SU-DHL-6 (cell line): ENCODE measurements at regions not wholly inside any gene's neighbourhood (a gene's known extent, or its start where the extent isn't known, plus 50 kb on each side); places are given as distances from the start of the nearest gene placed in this dataset.

ENCODE experiments used
- H2AFZ ChIP-seq: fragments of 200-600 bp; sonication (generic); 2 replicates; pipeline ENCODE4 v1.6.1; 2014; ENCODE audit warnings: low read depth, mild to moderate bottlenecking, moderate library complexity, mixed read lengths, antibody characterized with exemption, low read length; ENCODE audit not compliant: severe bottlenecking
- H3F3A ChIP-seq: fragments of 200-600 bp; shearing (Covaris generic); 2 replicates; pipeline ENCODE4 v1.6.0; 2016; ENCODE audit warnings: antibody characterized with exemption, mild to moderate bottlenecking; ENCODE audit not compliant: insufficient read depth
- H3K27ac ChIP-seq: fragments of 200-600 bp; sonication (generic); 2 replicates; pipeline ENCODE4 v1.5.1; 2016; ENCODE audit warnings: low read depth, mild to moderate bottlenecking, low read length, moderate library complexity, mixed read lengths
- H3K27me3 ChIP-seq: fragments of 200-600 bp; sonication (generic), shearing (Covaris generic); 2 replicates; pipeline ENCODE4 v1.6.0; 2014; ENCODE audit warnings: mild to moderate bottlenecking, low read length
- H3K36me3 ChIP-seq: fragments of 200-600 bp; sonication (generic); 2 replicates; pipeline ENCODE4 v1.6.1; 2014; ENCODE audit warnings: mild to moderate bottlenecking, low read length, mixed read lengths
- H3K4me2 ChIP-seq: fragments of 300-600, 200-600 bp; shearing (Covaris generic), sonication (generic); 2 replicates; pipeline ENCODE4 v1.6.0; 2014; ENCODE audit warnings: low read length, low read depth, mild to moderate bottlenecking; ENCODE audit not compliant: poor library complexity, severe bottlenecking
- H3K4me3 ChIP-seq: fragments of 200-600 bp; sonication (generic); 2 replicates; pipeline ENCODE4 v1.5.1; 2014; ENCODE audit warnings: antibody characterized with exemption, low read length, mild to moderate bottlenecking, mixed read lengths; ENCODE audit not compliant: insufficient read depth, poor library complexity, severe bottlenecking
- H3K79me2 ChIP-seq: fragments of 200-600 bp; sonication (generic); 2 replicates; pipeline ENCODE4 v1.6.1; 2014; ENCODE audit warnings: mild to moderate bottlenecking, low read length, moderate library complexity; ENCODE audit not compliant: insufficient read depth
- H3K9ac ChIP-seq: fragments of 200-600 bp; sonication (generic); 2 replicates; pipeline ENCODE4 v1.7.0; 2014; ENCODE audit warnings: mild to moderate bottlenecking, low read length
- H3K9me2 ChIP-seq: fragments of 200-600 bp; sonication (generic); replicated peaks from 2 replicates; pipeline ENCODE4 v1.6.1; 2014; ENCODE audit warnings: low read length; ENCODE audit not compliant: insufficient read depth
- H3K9me3 ChIP-seq: fragments of 200-600 bp; sonication (generic); 2 replicates; pipeline ENCODE4 v1.6.1; 2014; ENCODE audit warnings: low read length, mixed read lengths; ENCODE audit not compliant: insufficient read depth
- H4K20me1 ChIP-seq: fragments of 200-600 bp; sonication (generic); 2 replicates; pipeline ENCODE4 v1.6.1; 2014; ENCODE audit warnings: low read depth, mild to moderate bottlenecking, antibody characterized with exemption, low read length, moderate library complexity, mixed read lengths
- EZH2phosphoT487 ChIP-seq: fragments of 200-600 bp; sonication (generic), shearing (Covaris generic); conservative IDR thresholded peaks from 2 replicates; pipeline ENCODE4 v1.6.1; 2018; ENCODE audit warnings: mild to moderate bottlenecking, antibody characterized with exemption, low read length, moderate library complexity, mixed read lengths
- TF ChIP-seq, protein P1 (sequence below): fragments of 200-600 bp; sonication (generic); IDR thresholded peaks from one replicate; pipeline ENCODE4 v1.5.1; 2017; ENCODE audit warnings: antibody characterized with exemption, mild to moderate bottlenecking, low read length, moderate library complexity; ENCODE audit not compliant: insufficient read depth, poor library complexity, severe bottlenecking

- Histone ChIP-seq H2AFZ (no peak overlapping the region), H3K27me3 (no peaks in the 10 kb centered on the region), H4K20me1 (no peaks in the 10 kb centered on the region), H3K36me3 (no peaks in the 10 kb centered on the region), H3F3A (no peaks in the 10 kb centered on the region), H3K79me2 (no peaks in the 10 kb centered on the region), H3K9ac (no peak overlapping the region), H3K4me2 (no peak overlapping the region), H3K9me2 (no peaks in the 10 kb centered on the region), H3K27ac (no peak overlapping the region), H3K9me3 (no peaks in the 10 kb centered on the region), H3K4me3 (no peak overlapping the region)
- TF ChIP-seq EZH2phosphoT487 = no peak
- TF ChIP-seq, protein P1, sequence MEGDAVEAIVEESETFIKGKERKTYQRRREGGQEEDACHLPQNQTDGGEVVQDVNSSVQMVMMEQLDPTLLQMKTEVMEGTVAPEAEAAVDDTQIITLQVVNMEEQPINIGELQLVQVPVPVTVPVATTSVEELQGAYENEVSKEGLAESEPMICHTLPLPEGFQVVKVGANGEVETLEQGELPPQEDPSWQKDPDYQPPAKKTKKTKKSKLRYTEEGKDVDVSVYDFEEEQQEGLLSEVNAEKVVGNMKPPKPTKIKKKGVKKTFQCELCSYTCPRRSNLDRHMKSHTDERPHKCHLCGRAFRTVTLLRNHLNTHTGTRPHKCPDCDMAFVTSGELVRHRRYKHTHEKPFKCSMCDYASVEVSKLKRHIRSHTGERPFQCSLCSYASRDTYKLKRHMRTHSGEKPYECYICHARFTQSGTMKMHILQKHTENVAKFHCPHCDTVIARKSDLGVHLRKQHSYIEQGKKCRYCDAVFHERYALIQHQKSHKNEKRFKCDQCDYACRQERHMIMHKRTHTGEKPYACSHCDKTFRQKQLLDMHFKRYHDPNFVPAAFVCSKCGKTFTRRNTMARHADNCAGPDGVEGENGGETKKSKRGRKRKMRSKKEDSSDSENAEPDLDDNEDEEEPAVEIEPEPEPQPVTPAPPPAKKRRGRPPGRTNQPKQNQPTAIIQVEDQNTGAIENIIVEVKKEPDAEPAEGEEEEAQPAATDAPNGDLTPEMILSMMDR = no peak
Observed at GRCh38 chr19:30276883-30277280, 95.3 kb upstream of the ZNF536 start.

DNA sequence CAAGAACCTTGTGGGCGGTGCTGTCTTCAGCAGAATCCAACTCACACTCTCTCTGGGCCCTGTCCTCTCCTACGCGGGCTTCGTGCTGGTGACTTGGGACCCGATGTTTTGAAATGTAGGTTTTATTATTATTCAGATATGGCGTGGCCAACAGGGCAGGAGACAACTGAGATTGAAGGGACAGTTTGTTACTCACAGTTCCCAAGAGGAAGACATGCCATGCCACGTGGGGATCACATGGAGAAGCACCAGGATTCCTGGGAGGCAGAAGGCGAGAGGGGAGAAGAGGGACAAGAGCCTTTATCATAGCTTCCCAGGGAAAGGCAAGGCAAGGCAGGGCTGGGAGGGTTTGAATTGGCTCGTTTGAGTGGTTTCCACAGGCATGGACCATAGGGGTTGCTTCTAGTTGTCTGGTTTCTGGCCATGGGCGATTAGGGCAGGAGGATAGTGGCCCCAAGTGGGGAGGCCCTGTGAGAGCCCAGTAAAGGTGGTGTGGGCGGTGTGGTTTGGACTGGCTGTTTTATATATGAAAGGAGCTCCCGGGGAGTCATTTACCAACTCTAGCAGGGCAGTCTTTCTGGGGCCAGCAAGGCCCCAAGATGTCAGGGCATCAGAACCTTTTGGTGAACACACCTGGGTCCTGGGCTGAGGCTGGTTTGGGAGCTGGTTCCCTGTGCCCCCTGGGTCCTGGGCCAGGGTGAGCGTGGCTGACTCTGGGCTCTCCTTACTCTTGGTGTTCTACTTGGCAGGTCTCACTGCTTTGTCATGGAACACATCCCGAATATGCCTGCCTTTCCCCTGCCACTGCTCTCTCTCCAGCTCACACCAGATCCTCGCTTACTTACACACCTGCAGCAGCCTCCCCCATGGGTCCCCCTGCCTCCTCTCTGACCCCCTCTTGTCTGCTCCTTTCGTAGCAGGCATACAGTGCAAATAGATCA is 94.0 kb upstream of the ZNF536 start:
- no peak overlapping the region for H3K27ac ChIP-seq
- TF ChIP-seq, protein P1 = no peak
- no peak for TF ChIP-seq EZH2phosphoT487
- H3K79me2 ChIP-seq = no peaks in the 10 kb centered on the region
- H3K4me3 ChIP-seq = no peak overlapping the region
- no peaks in the 10 kb centered on the region for H3F3A ChIP-seq
- H3K9me3 ChIP-seq = no peaks in the 10 kb centered on the region
- no peaks in the 10 kb centered on the region for H3K9me2 ChIP-seq
- no peaks in the 10 kb centered on the region for H3K36me3 ChIP-seq
- H3K9ac ChIP-seq = no peak overlapping the region
- no peak overlapping the region for H3K4me2 ChIP-seq
- no peaks in the 10 kb centered on the region for H3K27me3 ChIP-seq
- no peaks in the 10 kb centered on the region for H4K20me1 ChIP-seq
- no peak overlapping the region for H2AFZ ChIP-seq

DNA sequence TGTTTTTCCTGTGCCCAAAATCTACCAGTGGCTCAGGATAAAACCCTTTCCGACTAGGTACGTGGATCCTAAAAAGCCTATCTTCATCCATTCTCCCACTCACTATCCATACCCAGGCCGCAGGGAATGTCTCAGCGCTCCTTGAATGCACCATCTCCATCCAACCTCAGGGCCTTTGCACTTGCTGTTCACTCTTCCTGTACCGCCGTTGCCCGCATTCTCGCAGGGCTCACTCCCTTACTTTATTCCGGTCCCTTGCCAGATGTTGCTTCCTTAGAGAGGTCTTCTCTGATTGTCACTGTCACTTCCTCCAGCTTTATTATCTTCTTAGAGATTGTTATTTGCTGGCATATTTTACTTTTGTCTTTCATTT is 93.3 kb upstream of the ZNF536 start:
- Histone ChIP-seq H3F3A (no peaks in the 10 kb centered on the region), H3K4me3 (no peak overlapping the region), H3K27me3 (no peaks in the 10 kb centered on the region), H3K9ac (no peak overlapping the region), H3K9me3 (no peaks in the 10 kb centered on the region), H3K79me2 (no peaks in the 10 kb centered on the region), H2AFZ (no peak overlapping the region), H4K20me1 (no peaks in the 10 kb centered on the region), H3K27ac (no peak overlapping the region), H3K9me2 (no peaks in the 10 kb centered on the region), H3K4me2 (no peak overlapping the region), H3K36me3 (no peaks in the 10 kb centered on the region)
- TF ChIP-seq, protein P1 = no peak
- no peak for TF ChIP-seq EZH2phosphoT487
